Kidney tubule cell (primary cell): ENCODE measurements at regions not wholly inside any gene's neighbourhood (a gene's known extent, or its start where the extent isn't known, plus 50 kb on each side); places are given as distances from the start of the nearest gene placed in this dataset.

Experiments used
- DNase-seq: peaks from one replicate; pipeline ENCODE4 v3.0.0-alpha.2; 2018; ENCODE audit warnings: low spot score

GRCh38 chr2:192267484-192267883 lies 72.8 kb upstream of the TMEFF2 start:
- peak; percentile 35 for DNase-seq

GRCh38 chr2:192265751-192266150 lies 71.0 kb upstream of the TMEFF2 start:
- no peak for DNase-seq

GRCh38 chr2:192254444-192254843 lies 59.7 kb upstream of the TMEFF2 start:
- no peak for DNase-seq

GRCh38 chr2:192253692-192254091 lies 59.0 kb upstream of the TMEFF2 start:
- DNase-seq, result no peak

- DNase-seq, result no peak
Measured at GRCh38 chr2:192250961-192251360, 56.2 kb upstream of the TMEFF2 start.

- no peak for DNase-seq
Measured at GRCh38 chr2:192247456-192247855, 52.7 kb upstream of the TMEFF2 start.

GRCh38 chr2:192246297-192246696 lies 51.6 kb upstream of the TMEFF2 start:
- DNase-seq, result no peak

GRCh38 chr2:192245329-192245728 lies 50.6 kb upstream of the TMEFF2 start:
- no peak for DNase-seq
